ENCODE measurements at regions not wholly inside any gene's neighbourhood (a gene's known extent, or its start where the extent isn't known, plus 50 kb on each side); places are given as distances from the start of the nearest gene placed in this dataset.
A peak's percentile ranks its signal among the peaks of the same experiment; 100 is the strongest.

DNA sequence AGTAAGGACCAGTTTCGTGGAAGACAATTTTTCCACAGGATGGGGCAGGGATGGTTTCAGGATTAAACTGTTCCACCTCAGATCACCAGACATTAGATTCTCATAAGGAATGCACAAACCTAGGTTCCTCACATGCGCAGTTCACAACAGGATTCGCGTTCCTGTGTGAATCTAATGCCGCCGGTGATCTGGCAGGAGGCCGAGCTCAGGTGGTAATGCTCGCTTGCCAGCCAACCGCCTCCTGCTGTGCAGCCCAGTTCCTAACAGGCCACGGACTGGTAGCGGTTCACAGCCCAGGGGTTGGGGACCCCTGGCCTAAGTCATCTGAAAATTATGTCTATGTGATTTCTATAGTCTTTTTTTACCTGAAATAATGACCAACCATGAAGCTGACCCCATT is 217.5 kb downstream of the TMEM200A start:
- TF ChIP-seq, protein P1, sequence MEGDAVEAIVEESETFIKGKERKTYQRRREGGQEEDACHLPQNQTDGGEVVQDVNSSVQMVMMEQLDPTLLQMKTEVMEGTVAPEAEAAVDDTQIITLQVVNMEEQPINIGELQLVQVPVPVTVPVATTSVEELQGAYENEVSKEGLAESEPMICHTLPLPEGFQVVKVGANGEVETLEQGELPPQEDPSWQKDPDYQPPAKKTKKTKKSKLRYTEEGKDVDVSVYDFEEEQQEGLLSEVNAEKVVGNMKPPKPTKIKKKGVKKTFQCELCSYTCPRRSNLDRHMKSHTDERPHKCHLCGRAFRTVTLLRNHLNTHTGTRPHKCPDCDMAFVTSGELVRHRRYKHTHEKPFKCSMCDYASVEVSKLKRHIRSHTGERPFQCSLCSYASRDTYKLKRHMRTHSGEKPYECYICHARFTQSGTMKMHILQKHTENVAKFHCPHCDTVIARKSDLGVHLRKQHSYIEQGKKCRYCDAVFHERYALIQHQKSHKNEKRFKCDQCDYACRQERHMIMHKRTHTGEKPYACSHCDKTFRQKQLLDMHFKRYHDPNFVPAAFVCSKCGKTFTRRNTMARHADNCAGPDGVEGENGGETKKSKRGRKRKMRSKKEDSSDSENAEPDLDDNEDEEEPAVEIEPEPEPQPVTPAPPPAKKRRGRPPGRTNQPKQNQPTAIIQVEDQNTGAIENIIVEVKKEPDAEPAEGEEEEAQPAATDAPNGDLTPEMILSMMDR (conservative IDR thresholded peaks at IDR 0.05; ENCODE audit: control insufficient read depth, insufficient read depth, low read depth, low read length), result no peak
- no peak for DNase-seq (ENCODE audit: low read depth)
- H3K4me3 ChIP-seq (ENCODE audit: control insufficient read depth, low read depth, low read length), result no peak overlapping the region

DNA sequence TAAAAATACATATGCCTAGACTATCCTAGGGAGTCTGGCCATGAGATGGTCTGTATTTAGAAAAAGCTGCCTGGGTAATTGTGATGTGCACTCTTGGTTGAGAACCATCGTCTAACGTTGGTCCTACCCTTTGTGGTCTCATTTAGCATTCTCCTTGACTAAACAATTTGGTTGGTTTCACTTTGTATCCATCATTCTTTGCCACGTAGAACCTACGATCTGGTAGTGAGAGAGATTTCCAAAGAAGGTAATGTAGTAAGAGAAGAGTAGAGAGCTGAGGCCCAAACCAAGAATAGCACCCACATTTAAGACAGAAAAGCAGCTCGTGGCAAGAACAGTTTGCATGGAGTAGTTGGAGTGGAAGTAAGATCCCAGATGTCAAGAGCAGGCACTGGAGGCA is 219.8 kb downstream of the TMEM200A start:
- DNase-seq (ENCODE audit: low read depth), result no peak
- H3K4me3 ChIP-seq (ENCODE audit: control insufficient read depth, low read depth, low read length), result no peak overlapping the region
- TF ChIP-seq, protein P1 (conservative IDR thresholded peaks at IDR 0.05; ENCODE audit: control insufficient read depth, insufficient read depth, low read depth, low read length), result no peak

DNA sequence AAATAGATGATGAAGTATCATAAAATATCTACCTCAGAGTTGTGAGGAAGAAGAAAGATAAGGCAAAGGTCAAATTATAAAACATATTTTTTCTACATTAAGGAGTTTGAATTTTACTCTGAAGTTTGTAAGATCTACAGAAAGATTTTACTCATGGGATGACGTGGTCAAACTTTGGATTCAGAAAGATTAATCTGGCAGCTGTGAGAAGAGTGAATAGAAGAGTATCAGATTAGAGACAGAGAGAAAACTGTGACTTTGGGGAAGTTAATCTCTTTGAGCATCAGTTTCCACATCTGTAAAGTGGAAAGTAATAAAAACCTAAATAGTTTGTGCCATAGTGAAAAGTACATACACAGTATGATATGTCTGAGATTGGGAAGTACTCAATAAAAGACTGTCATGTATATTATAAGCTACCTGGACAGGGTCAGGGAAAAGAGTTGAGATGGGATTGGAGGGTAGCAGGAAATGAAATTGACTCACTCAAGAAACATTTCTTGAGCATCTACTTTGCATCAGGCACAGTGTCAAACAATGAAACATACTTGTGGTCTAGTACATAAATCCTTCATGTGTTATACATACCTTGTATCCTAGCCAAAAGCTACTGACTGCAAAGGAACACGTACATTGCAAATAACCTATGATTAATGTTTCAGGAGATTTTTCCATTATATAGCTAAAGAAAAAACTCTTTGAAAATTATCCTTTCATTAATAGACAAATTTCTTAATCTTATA is 222.1 kb downstream of the TMEM200A start:
- H3K4me3 ChIP-seq (ENCODE audit: control insufficient read depth, low read depth, low read length), result no peak overlapping the region
- TF ChIP-seq, protein P1 (conservative IDR thresholded peaks at IDR 0.05; ENCODE audit: control insufficient read depth, insufficient read depth, low read depth, low read length), result no peak
- DNase-seq (ENCODE audit: low read depth), result peak; percentile 88

DNA sequence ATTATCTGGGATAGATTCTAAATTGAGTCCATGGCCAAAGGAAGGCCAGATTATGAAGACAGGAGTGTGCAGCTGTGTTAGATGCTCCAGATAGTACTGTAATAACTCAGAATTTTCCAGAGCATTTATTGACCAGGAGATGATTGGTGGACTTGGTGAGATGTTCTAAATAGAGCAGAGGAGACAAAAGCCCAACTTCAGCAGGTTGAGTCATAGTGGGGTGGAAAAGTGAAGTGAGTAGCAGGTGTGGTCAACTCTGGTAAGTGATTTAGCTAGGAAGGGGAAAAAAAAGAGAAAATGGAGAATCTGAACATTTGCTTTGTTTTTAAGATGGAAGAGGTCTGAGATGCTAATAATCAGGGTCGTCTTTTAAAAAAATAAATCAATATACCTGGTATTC is 227.4 kb downstream of the TMEM200A start:
- TF ChIP-seq, protein P1 (conservative IDR thresholded peaks at IDR 0.05; ENCODE audit: control insufficient read depth, insufficient read depth, low read depth, low read length), result no peak
- no peak for DNase-seq (ENCODE audit: low read depth)

DNA sequence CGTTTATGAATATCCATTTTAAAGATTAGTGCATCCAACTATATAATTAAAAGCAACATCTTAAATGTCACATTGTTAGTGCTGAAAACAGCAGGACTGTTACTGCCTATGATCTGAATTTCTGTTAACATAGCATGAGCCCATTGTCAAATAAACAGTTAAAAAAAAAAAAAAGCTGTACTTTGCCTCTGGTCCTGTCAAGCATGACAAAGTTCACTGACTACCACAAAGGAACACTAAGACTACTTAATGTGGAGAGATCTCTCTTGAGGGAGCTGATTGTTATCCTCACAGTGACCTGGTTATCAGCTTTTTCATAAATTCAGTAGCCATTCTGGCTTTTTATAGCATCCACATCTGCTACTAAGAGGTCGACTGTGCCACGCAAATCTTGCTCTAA is 228.1 kb downstream of the TMEM200A start:
- no peak overlapping the region for H3K4me3 ChIP-seq (ENCODE audit: control insufficient read depth, low read depth, low read length)
- no peak for DNase-seq (ENCODE audit: low read depth)
- TF ChIP-seq, protein P1 (conservative IDR thresholded peaks at IDR 0.05; ENCODE audit: control insufficient read depth, insufficient read depth, low read depth, low read length), result no peak

More for the DNA sequence above, 227.4 kb downstream of the TMEM200A start:
- no peak overlapping the region for H3K4me3 ChIP-seq (ENCODE audit: control insufficient read depth, low read depth, low read length)

DNA sequence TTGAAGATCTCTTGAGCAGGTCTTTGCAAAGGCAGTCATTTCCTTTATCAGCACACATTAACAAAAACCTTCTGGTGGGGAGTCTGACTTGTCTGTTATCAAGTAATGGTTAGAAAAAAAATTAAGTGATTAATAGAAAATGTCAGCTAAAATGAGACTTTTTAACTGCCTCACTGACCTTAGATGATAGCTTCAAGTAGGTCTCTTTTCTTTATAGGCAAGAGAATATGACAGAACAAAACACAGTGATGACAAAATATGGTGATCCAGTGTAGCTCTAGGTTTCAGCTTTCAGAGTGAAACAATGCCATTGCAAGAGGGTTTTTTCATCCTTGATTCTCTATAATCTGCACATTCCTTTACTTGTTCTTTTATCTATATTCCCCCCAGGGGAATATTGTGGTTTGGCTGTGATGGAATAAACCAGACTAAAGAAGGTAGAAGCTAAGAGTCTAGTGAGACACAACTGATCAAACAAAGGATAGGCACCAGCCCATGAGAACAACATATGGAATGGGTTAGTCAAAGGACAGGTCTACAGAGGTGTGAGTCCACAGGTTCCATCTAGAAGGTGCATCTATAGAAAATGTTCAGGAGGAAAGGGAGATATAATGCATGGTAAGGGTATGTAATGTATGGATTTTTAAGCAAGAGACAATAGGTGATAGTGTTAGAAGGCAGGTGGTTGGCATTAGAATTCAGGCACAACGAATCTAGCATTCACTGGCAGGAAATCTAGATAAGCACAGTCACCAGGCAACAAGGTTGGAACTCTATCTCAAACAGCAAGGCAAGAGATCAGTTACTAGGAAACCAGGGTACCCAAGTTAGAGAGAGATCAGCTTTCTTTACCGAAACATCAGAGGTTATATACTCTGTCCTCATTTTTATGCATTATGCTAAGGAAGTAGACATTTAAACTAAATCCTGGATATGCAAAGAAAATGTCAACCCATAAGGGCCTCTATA is 228.9 kb upstream of the SMLR1 start:
- TF ChIP-seq, protein P1 (conservative IDR thresholded peaks at IDR 0.05; ENCODE audit: control insufficient read depth, insufficient read depth, low read depth, low read length), result no peak
- DNase-seq (ENCODE audit: low read depth), result peak; percentile 25
- H3K4me3 ChIP-seq (ENCODE audit: control insufficient read depth, low read depth, low read length), result no peak overlapping the region

Measured in fibroblast of mammary gland (primary cell).